NCI-H82 (cell line): ENCODE measurements at regions not wholly inside any gene's neighbourhood (a gene's known extent, or its start where the extent isn't known, plus 50 kb on each side); places are given as distances from the start of the nearest gene placed in this dataset.
"Not testable (repeated sequence)": the region's sequence is repeated elsewhere in the genome, so short reads cannot be mapped to it uniquely, and the experiment has no call there.

Experiments
- DNase-seq: peaks from one replicate; lab custom pipeline; 2025; lab: John Stamatoyannopoulos, UW

DNA sequence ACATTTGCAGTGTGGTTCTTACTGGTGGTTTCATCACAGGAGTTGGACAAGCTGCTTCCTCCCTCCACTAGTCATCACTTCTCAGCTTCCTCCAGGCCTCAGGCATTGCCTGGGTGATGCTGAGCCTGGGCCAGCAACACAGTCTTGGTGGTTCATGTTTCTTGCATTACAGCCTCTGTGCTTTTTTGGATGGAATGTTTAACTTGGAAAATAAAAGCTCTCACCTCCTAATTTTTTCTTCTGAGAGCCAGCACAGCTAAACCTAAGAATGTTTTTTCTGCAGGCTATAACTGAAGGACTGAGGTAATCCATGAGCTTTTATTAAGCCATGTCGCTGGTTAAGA is 66.1 kb upstream of the RHOU start:
- no peak for DNase-seq

DNA sequence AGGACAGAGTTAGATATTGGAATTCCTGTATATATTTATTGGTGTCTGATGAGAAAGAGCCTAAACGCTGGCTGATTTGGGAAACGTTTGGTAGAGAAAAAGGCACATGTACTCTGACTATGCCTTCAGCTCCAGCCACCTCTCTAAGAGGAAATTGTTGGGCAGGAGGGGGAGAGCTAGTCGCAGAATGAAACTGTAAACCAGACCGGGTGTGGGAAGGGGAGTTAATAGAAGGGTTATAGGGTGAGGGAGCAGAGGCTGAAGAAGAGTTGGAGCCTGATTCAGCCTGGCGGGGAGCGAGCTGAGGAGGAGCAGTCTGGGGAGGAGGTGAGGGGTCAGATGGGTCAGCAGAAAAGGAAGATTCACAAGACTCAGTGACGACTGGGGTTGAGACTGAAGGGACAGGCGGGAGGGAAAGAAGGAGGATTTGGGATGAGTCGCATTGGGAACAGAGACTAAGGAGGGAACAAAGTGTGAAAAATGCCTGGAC is 54.2 kb upstream of the RHOU start:
- DNase-seq = not testable (repeated sequence)

DNA sequence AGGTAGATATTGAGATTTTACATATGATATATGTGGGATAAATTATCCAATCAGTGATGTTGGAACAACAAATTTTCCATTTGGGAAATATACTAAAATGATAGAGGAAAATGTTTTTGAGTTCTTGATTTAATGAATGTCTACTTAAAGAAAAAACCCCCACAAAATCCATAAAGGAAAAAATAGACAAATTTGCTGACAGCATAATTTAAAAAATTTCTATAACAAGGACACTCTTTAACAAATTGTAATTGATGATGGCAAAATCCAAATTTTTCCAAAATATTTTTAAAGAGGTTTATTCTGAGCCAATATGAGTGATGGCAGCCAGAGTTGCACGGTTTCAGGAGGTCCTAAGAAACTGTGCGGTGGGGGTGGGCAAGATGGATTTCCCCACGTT is 51.9 kb upstream of the RHOU start:
- no peak for DNase-seq

DNA sequence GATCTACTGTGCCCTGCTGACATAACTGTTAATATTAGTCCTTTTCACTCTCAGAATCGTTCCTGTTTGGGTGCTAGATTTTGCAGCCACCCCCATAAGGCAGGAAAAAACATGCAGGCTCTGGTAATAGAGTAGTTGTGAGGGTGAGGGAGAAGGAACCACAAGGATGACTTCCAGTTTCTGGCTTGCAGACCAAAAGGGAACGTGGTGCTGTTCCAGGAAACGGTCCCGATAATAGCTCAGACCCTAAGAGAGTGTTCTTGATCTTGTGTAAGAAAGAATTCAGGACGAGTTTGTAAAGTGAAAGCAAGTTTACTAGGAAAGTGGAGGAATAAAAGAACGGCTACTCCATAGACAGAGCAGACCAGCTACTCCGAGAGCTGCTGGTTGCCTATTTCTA is 50.7 kb upstream of the RHOU start:
- DNase-seq = no peak

DNA sequence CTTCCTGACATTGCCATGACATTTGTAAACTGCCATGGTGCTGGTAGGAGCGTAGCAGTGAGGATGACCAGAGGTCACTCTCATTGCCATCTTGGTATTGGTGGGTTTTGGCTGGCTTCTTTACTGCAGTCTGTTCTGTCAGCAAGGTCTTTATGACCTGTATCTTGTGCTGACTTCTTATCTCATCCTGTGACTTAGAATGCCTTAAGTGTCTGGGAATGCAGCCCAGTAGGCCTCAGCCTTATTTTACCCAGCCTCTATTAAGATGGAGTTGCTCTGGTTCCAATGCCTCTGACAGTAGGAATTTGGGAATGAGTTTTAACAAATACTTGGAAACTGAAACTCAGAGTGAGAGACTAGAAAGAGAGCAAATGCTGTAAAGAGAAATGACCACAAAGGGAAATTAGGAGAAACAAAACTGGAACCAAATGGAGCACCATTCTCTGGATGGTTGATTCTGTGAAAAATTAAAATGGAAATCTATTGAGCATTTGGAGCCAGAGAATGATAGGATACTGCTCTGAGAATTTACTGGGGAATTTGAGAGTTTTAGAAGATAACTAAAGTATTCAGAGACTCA is 50.1 kb upstream of the RHOU start:
- DNase-seq = no peak
